ENCODE measurements at regions not wholly inside any gene's neighbourhood (a gene's known extent, or its start where the extent isn't known, plus 50 kb on each side); places are given as distances from the start of the nearest gene placed in this dataset.

- no peak for FAIRE-seq
- TF ChIP-seq POLR2A (IDR thresholded peaks at IDR 0.05; ENCODE audit: low read depth, low read length), result no peak
These were observed 441.8 kb downstream of the RPS24 start for GRCh38 chr10:78475437-78475836.

GRCh38 chr10:78476156-78476555, 442.5 kb downstream of the RPS24 start:
- DNase-seq (ENCODE audit: insufficient read length, low spot score) (no peak), FAIRE-seq (no peak)
- TF ChIP-seq POLR2A (IDR thresholded peaks at IDR 0.05; ENCODE audit: low read depth, low read length), result no peak

More at GRCh38 chr10:78475437-78475836, 441.8 kb downstream of the RPS24 start:
- no peak for DNase-seq (ENCODE audit: insufficient read length, low spot score)

- TF ChIP-seq POLR2A (IDR thresholded peaks at IDR 0.05; ENCODE audit: low read depth, low read length), result no peak
- DNase-seq (ENCODE audit: insufficient read length, low spot score) (no peak), FAIRE-seq (no peak)
These were observed 443.2 kb downstream of the RPS24 start for GRCh38 chr10:78476844-78477243.

- FAIRE-seq, result no peak
- DNase-seq (ENCODE audit: insufficient read length, low spot score), result no peak
- no peak for TF ChIP-seq POLR2A (IDR thresholded peaks at IDR 0.05; ENCODE audit: low read depth, low read length)
These were observed 445.3 kb downstream of the RPS24 start for GRCh38 chr10:78478919-78479318.

- FAIRE-seq, result no peak
- TF ChIP-seq POLR2A (IDR thresholded peaks at IDR 0.05; ENCODE audit: low read depth, low read length), result no peak
- no peak for DNase-seq (ENCODE audit: insufficient read length, low spot score)
These were observed 445.8 kb downstream of the RPS24 start for GRCh38 chr10:78479467-78479866.

- TF ChIP-seq POLR2A (IDR thresholded peaks at IDR 0.05; ENCODE audit: low read depth, low read length), result no peak
- FAIRE-seq, result no peak
- no peak for DNase-seq (ENCODE audit: insufficient read length, low spot score)
These were observed 448.2 kb downstream of the RPS24 start for GRCh38 chr10:78481842-78482241.

GRCh38 chr10:78483641-78484040, 450.0 kb downstream of the RPS24 start:
- FAIRE-seq (no peak), DNase-seq (ENCODE audit: insufficient read length, low spot score) (no peak)
- TF ChIP-seq POLR2A (IDR thresholded peaks at IDR 0.05; ENCODE audit: low read depth, low read length), result no peak

GRCh38 chr10:78489034-78489433, 455.4 kb downstream of the RPS24 start:
- no peak for DNase-seq (ENCODE audit: insufficient read length, low spot score)
- FAIRE-seq, result no peak
- TF ChIP-seq POLR2A (IDR thresholded peaks at IDR 0.05; ENCODE audit: low read depth, low read length), result no peak

GRCh38 chr10:78491812-78492211, 458.1 kb downstream of the RPS24 start:
- DNase-seq (ENCODE audit: insufficient read length, low spot score) (no peak), FAIRE-seq (peak; percentile 84)
- TF ChIP-seq POLR2A (IDR thresholded peaks at IDR 0.05; ENCODE audit: low read depth, low read length), result no peak

- DNase-seq (ENCODE audit: insufficient read length, low spot score) (no peak), FAIRE-seq (no peak)
- TF ChIP-seq POLR2A (IDR thresholded peaks at IDR 0.05; ENCODE audit: low read depth, low read length), result no peak
These were observed 458.8 kb downstream of the RPS24 start for GRCh38 chr10:78492424-78492823.

GRCh38 chr10:78494179-78494578, 460.5 kb downstream of the RPS24 start:
- TF ChIP-seq POLR2A (IDR thresholded peaks at IDR 0.05; ENCODE audit: low read depth, low read length), result no peak
- FAIRE-seq, result no peak
- DNase-seq (ENCODE audit: insufficient read length, low spot score), result no peak

GRCh38 chr10:78502210-78502936, 468.7 kb downstream of the RPS24 start:
- DNase-seq (ENCODE audit: insufficient read length, low spot score) (peak; percentile 45), FAIRE-seq (peak; percentile 23)
- TF ChIP-seq POLR2A (IDR thresholded peaks at IDR 0.05; ENCODE audit: low read depth, low read length), result no peak

- DNase-seq (ENCODE audit: insufficient read length, low spot score) (no peak), FAIRE-seq (no peak)
- no peak for TF ChIP-seq POLR2A (IDR thresholded peaks at IDR 0.05; ENCODE audit: low read depth, low read length)
These were observed 470.5 kb downstream of the RPS24 start for GRCh38 chr10:78504181-78504580.

GRCh38 chr10:78505657-78506056, 472.0 kb downstream of the RPS24 start:
- FAIRE-seq (peak; percentile 36), DNase-seq (ENCODE audit: insufficient read length, low spot score) (peak; percentile 16)
- TF ChIP-seq POLR2A (IDR thresholded peaks at IDR 0.05; ENCODE audit: low read depth, low read length), result no peak

- DNase-seq (ENCODE audit: insufficient read length, low spot score) (no peak), FAIRE-seq (no peak)
- no peak for TF ChIP-seq POLR2A (IDR thresholded peaks at IDR 0.05; ENCODE audit: low read depth, low read length)
These were observed 473.0 kb downstream of the RPS24 start for GRCh38 chr10:78506614-78507013.

All from H54 (cell line).